ENCODE measurements at regions not wholly inside any gene's neighbourhood (a gene's known extent, or its start where the extent isn't known, plus 50 kb on each side); places are given as distances from the start of the nearest gene placed in this dataset.

GRCh38 chr9:31554941-31555340 is 829.5 kb upstream of the ACO1 start:
- no peak overlapping the region for H2BK120ac ChIP-seq (ENCODE audit: low read depth, low read length)
- no peak overlapping the region for H3K14ac ChIP-seq (replicated peaks; ENCODE audit: low read depth, low read length)
- H3K4me1 ChIP-seq (ENCODE audit: control insufficient read depth, insufficient read depth, low read length), result no peaks in the 10 kb centered on the region
- no peak overlapping the region for H4K5ac ChIP-seq (ENCODE audit: low read depth, low read length)
- H3K9me1 ChIP-seq (ENCODE audit: insufficient read depth, low read length), result no peaks in the 10 kb centered on the region
- dilution Hi-C loops (cut with HindIII; ENCODE audit: low sequenced_read_pairs, unreplicated experiment), result no loop called here
- intact Hi-C loops (cut with micrococcal nuclease), result no loop called here
- H3K18ac ChIP-seq (ENCODE audit: low read depth, low read length), result no peak overlapping the region
- no peak overlapping the region for H4K8ac ChIP-seq (ENCODE audit: low read depth in 2 of 2, low read length in 2 of 2)
- BruUV-seq (replicated peaks), result no TSS peak
- H2BK15ac ChIP-seq (ENCODE audit: low read depth, low read length), result no peak overlapping the region
- H3K9me3 ChIP-seq (ENCODE audit: control insufficient read depth, insufficient read depth, low read length), result no peaks in the 10 kb centered on the region
- H2BK5ac ChIP-seq (ENCODE audit: low read depth, low read length, poor library complexity, severe bottlenecking), result no peak overlapping the region
- POLR2A ChIA-PET (ENCODE audit: unreplicated experiment), result no interaction called here
- no peak overlapping the region for H2AFZ ChIP-seq (replicated peaks; ENCODE audit: low read length, poor library complexity)
- H3K4ac ChIP-seq (ENCODE audit: low read depth, low read length), result no peak overlapping the region
- H3K79me1 ChIP-seq (ENCODE audit: low read depth in 1 of 2, low read length in 2 of 2), result no peaks in the 10 kb centered on the region
- no peak overlapping the region for H3K9ac ChIP-seq (ENCODE audit: low read depth, low read length)
- no peak overlapping the region for H3K4me3 ChIP-seq (ENCODE audit: insufficient read depth, low read depth, low read length)
- in situ Hi-C loops (cut with MboI; ENCODE audit: low sequenced_read_pairs), result no loop called here
- no peak overlapping the region for H3K23ac ChIP-seq (ENCODE audit: low read depth, low read length)
- no peak overlapping the region for H3K4me2 ChIP-seq (ENCODE audit: low read depth, low read length)
- CTCF ChIA-PET, result no interaction called here
- no peak overlapping the region for H2AK5ac ChIP-seq (ENCODE audit: low read depth, low read length)
- no peak overlapping the region for H2BK20ac ChIP-seq (ENCODE audit: low read depth, low read length)
- no peaks in the 10 kb centered on the region for H4K20me1 ChIP-seq (ENCODE audit: insufficient read depth, low read length)
- H2AK9ac ChIP-seq (replicated peaks; ENCODE audit: low read depth, low read length, poor library complexity), result no peak overlapping the region
- no peaks in the 10 kb centered on the region for H3K36me3 ChIP-seq (ENCODE audit: control insufficient read depth, insufficient read depth, low read length)
- ATAC-seq (ENCODE audit: low read depth) (no peak), DNase-seq (no peak)
- H4K91ac ChIP-seq (ENCODE audit: insufficient read depth, low read depth, low read length), result no peak overlapping the region
- TF ChIP-seq BHLHE40 (IDR thresholded peaks at IDR 0.05; ENCODE audit: low read depth, low read length) (no peak), CTCF (conservative IDR thresholded peaks at IDR 0.05; ENCODE audit: low read depth, low read length) (no peak)
- TF ChIP-seq, protein P1, sequence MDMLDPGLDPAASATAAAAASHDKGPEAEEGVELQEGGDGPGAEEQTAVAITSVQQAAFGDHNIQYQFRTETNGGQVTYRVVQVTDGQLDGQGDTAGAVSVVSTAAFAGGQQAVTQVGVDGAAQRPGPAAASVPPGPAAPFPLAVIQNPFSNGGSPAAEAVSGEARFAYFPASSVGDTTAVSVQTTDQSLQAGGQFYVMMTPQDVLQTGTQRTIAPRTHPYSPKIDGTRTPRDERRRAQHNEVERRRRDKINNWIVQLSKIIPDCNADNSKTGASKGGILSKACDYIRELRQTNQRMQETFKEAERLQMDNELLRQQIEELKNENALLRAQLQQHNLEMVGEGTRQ (IDR thresholded peaks at IDR 0.05; ENCODE audit: low read depth, low read length), result no peak
- no CpG with 5 or more reads among the region's 2 CpGs for WGBS, 2 experiments (ENCODE audit: extremely low coverage in 2 of 2, insufficient read length in 1 of 2)
- H3K56ac ChIP-seq (ENCODE audit: extremely low read depth, insufficient read depth, low read length), result no peak overlapping the region
- no peaks in the 10 kb centered on the region for H3K27me3 ChIP-seq (ENCODE audit: control insufficient read depth, insufficient read depth, low read length)
- no peak overlapping the region for H3K27ac ChIP-seq (ENCODE audit: insufficient read depth, low read length)
